HG02885 (cell line): ENCODE measurements at regions not wholly inside any gene's neighbourhood (a gene's known extent, or its start where the extent isn't known, plus 50 kb on each side); places are given as distances from the start of the nearest gene placed in this dataset.
"Not testable (repeated sequence)": the region's sequence is repeated elsewhere in the genome, so short reads cannot be mapped to it uniquely, and the experiment has no call there.

Experiments used
- ATAC-seq: cut with Tn5 transposase; IDR thresholded peaks from one replicate; pipeline ENCODE4 v1.9.1; 2021; ENCODE audit warnings: mild to moderate bottlenecking; ENCODE audit not compliant: unreplicated experiment, poor library complexity

DNA sequence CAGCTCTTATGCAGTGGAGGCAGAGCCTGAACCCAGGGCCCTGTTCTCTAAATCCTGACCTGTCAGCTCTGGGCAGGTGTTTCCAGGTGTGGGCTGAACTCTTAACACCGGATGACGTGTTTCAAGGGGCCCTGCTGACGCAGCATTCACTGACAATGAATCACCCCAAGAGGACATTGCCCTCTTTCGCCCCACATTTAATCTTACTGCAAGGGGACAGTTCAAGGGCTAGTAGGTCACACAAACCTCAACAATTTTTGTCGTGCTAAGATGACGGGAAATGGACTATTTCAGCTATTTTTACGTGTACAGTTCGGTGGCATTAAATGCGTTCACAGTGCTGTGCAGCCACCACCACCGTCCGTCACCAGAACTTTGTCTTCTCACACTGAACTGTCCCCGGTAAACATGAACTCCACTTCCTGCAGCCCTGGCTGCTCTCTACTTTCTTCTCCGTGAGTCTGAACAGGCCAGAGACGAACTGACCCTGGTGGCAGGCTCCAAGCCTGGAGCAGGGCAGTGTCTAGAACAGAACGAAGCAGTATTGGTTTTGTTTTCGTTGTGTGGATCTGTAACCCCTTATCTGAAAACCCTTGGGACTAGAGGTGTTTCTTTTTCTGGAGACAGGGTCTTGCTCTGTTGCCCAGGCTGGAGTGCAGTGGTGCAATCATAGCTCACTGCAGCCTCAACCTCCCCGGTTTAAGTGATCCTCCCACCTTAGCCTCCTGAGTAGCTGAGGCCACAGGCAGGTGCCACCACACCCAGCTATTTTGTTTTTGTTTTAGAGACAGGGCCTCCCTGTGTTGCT is 88.4 kb upstream of the CIBAR2 start:
- no peak for ATAC-seq

DNA sequence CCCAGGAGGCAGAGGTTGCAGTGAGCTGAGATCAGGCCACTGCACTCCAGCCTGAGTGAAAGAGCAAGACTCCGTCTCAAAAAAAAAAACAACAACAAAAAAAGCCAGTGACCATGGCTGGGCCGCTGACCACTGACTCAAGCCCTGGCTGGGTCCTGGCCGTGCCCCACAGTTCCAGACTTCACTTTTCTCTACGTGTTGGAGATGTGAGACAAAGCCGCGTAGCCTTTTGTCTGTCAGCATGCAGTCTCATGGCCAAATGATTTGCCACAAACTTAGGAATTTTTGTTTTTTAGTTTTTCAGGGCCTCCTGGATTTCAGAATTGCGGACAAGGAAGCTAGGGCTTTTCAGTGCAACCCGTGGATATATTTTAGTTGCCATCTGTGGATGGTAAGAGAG is 89.3 kb upstream of the CIBAR2 start:
- ATAC-seq = no peak

DNA sequence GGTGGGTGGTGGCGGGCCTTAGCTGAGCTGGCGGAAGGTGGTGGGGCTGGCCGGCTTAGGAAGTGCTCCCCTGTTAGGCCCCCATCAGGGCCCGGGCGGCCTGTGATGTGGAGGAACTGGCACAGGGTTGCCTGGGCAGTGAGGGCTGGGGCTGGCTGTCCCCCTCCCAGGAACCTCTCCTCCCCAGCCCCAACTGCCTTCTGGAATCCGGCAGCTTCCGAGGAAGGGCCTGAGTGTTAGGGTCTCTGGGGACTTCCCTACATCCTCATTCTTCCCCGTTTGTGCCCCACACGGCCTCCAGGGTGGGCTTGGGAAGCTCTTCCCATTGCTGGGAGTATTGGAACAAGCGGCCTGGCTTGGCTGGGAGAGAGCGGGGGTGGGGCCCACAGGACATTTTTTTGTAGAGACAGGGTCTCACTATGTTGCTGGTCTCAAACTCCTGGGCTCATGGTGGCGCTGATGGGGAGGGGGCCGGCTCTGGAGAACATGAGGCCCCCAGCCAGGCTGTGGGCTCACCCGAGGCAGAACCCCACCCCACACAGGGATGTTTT is 89.9 kb upstream of the CIBAR2 start:
- no peak for ATAC-seq

DNA sequence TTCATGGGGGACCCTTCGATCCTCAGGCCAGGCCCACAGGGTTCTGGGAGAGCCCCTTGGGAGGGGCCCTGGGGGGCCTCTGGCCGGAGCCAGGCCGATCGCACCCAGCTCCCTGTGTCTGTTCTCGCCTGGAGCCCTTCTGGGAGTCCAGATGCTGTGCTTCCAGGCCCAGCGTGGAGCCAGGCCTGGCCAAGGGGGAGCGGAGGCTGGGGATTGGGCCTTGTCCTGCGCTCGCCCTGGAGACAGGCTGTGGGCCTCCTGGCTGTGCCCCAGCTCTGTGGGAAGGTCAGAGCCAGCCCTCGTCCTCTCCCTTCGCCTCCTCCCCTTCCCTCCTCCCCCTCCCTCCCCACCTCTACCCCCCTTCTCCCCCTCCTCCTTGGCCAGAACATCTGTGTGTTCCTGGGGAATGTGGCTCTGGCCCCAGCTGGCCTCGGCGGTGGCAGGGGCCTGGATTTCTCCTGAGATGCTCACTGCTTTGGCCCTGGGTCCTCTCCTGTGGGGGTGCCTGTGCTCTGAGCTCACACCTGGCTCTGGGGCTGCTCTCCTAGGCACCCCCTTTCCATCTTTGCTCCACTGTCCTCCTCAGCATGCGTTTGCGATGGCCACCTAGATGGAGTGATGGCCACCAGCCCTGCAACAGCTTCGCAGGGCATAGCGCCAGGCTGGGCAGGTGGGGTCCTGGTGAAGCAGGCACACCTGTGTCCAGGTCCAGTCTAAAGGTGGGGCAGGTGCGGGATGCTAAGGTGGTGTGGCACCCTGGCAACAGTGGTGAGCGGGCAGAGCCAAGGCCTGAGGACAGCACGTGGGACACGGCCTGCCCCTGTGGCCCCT is 90.6 kb upstream of the CIBAR2 start:
- ATAC-seq = no peak

DNA sequence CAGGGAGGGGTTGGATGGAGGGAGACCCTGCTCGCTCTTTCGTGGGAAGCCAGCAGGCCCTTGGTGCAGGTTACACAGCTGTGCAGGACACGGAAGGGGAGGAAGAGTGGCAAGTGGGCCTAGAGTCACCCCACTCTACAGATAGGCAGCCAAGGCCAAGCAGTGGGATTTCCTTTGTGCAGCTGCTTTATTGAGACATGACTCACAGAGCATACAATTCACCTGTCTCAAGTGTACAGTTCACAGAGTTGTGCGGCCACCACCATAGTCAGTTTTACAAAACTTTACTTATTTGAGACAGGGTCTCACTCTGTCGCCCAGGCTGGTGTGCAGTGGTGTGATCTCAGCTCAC is 91.2 kb upstream of the CIBAR2 start:
- ATAC-seq = no peak

DNA sequence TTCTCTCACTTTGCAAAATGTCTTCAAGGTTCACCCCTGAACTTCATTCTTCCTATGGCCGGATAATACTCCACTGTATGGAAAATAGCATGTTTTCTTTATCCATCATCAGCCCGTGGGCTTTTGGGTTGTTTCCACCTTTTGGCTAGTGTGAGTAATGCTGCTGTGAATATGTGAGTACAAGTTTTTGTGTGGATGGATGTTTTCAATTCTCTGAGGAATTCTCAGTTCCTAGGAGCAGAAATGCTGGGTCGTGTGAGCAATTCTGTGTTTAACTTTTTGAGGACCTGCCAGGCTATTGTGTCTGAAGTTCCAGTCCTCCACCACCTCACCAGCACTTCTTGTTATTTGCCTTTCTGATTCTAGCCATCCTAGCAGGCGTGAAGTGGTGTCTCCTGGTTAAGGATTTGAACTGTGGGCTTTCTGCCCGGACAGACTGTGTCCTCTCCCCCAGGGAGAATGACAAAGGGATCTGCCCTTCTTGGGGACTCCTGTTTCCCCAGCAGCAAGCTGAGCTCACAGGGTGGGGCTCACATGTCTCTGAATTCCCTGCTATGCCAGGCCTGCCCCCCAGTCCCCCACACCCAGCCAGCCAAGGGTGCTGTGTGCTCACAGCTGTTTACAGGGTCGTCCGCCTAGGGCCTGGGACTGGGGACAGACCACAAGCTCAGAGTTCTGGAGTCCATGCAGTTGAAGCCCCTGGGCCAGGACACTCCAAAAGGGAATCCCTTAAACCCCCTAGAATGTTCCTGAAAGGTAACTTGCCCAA is 92.2 kb upstream of the CIBAR2 start:
- no peak for ATAC-seq

DNA sequence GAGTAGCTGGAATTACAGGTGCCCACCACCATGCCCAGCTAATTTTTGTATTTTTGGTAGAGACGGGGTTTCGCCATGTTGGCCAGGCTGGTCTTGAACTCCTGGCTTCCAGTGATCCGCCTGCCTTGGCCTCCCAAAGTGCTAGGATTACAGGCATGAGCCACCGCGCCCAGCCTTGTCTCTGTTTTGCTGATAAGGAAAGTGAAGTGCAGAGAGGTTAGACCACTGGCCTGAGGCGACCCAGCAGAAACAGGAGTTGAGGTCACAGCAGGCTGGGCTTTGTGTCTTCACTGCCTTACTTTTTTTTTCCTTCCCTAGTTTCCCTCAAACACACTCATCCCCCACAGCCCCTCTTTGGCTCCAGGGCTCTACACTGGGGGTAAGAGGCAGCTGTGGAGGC is 93.0 kb upstream of the CIBAR2 start:
- not testable (repeated sequence) for ATAC-seq

DNA sequence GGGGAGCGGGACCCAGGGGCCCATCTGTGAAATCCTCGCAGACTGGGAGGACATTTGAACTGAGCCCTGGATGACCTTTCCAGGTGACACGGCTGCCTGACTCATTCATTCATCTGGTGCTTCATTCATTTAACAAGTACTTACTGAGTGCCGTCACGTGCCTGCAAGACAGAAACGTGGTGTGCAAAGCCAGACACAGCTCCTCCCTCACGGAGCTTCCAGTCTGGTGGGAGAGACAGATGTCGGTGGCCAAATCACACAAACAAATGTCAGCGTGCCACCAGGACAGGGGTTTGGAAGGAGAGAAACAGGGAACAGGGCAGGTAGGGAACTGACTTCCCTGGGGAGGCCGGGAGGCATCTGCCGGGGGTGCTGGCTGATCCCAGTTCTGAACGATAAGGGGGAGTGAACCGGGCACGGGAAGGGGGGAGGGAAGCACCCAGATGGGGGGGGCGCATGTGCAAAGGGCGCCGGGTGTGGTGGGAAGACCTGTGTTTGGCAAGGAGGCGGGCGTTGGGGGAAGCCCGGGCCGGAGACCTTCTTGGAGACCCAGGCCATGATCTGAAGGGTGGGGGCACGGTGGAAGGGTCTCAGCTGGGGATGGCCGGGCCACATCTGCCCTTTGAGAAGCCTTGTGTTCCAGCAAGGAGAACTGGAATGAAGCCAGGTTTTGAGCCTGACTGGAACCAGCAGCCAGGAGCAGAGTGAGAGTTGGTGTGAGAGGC is 93.6 kb upstream of the CIBAR2 start:
- ATAC-seq = no peak

DNA sequence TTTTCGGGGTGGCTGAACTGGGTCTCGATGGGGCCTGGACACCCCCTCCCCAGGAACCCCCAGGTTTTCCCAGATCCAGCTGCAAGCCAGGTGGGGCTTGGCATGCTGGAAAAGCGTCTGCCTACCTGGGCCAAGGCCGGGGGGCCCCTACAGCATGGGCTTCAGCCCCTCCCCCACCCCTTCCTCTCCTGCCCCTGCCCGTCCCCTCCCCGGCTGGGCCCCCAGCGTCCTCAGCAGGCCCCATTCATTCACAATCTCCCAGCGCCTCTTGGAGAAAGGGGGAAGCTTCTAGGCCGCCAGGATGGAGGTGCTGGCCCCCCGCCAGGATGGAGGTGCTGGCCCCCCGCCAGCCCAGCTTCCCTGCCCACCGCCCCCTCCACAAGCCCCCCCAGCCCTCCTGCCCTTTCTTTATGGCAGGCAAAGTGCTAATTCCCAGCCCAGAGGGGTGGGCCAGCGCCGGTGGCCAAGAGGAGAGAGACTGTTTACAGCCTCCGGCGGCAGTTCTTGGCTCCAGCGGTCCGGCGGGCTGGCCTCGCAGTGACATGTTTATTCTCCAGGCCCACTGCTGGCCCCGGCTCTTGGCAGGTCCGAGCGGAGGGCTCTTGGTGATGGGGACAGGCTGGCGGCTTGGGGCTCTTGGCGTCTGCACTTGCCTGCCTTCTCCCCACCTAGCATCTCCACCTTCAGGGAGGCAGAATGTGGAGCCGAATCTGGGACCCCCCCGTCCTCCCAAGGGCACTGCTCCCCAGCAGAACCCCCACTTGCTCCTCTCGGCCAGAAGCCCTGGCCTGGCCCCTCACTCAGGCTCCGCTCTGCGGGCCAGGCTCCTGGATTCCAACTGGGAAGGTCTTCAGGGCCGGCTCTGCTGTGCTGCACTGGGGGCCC is 94.4 kb upstream of the CIBAR2 start:
- no peak for ATAC-seq

DNA sequence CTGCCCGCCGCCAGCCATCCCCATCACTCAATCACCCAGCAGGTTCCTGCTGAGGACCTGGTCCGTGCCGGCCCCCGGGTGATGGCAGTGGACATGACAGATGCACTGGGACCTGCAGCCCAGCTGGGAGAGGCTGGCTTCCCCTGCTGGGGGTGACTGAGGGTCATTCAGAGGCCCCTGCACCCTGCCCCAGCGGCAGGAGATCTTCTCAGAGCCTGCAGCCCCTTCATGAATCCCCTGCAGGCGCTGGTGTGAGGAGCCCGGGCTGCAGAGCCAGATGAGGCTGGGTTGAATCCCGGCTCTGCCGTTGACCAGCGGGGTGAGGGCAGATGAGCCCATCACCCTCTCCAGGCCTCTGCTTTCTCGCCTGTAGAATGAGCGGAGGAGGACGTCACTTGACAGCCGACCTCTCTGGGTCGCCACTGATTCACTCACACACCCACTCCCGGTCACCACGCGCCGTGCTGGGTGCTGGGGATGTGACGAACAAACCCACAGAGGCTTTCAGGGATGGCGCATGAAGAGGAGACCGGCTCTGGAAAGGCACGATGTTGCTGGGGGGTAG is 95.2 kb upstream of the CIBAR2 start:
- ATAC-seq = no peak

DNA sequence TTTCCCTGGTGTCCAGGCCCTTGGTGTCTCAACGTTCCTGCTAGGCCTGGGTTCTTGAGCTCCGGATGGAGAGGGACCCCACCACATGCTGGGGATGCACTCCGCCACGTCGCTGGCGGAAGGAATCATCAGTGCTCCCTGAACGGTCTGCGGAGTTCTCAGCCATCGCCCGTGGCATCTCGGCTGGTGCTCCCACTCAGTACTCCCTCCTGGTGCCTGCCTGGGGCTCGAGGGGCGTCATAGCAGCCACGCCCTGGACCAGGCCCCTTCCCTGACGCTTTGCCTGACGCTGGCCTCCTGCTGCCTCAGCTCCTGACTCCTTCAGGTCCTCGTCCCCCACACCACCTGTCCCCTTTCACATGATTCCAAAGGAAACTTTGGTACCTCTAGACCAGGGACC is 95.9 kb upstream of the CIBAR2 start:
- no peak for ATAC-seq

DNA sequence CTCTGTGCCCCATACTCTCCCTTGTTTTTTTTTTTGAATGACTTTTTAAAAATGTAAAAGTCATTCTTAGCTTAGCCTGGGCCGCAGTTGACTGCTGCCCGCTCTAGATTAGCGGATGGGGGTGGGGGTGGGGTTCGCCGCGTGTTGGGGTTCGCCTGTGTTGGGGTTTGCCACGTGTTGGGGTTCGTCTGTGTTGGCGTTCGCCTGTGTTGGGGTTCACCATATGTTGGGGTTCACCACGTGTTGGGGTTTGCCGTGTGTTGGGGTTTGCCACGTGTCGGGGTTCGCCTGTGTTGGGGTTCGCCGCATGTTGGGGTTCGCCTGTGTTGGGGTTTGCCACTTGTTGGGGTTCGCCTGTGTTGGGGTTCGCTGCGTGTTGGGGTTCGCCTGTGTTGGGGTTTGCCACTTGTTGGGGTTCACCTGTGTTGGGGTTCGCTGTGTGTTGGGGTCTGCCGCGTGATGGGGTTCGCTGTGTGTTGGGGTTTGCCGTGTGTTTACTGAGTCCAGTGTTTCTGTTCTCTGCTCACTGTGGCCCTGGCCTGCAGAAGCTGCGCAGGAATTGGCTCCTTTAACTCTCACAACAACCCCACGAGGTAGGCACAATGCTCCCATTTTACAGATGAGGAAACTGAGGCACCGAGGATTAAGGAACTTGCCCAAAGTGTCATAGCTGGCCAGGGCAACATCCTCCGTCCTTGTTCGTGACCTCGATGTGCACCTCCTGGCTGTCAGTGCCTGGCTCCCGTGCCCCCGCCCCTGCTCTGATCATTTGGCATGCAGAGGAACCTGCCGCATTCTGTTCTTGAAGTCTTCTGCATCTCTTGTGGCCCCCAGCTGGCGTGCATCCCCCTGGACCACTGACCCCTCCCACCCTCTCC is 96.6 kb upstream of the CIBAR2 start:
- no peak for ATAC-seq

DNA sequence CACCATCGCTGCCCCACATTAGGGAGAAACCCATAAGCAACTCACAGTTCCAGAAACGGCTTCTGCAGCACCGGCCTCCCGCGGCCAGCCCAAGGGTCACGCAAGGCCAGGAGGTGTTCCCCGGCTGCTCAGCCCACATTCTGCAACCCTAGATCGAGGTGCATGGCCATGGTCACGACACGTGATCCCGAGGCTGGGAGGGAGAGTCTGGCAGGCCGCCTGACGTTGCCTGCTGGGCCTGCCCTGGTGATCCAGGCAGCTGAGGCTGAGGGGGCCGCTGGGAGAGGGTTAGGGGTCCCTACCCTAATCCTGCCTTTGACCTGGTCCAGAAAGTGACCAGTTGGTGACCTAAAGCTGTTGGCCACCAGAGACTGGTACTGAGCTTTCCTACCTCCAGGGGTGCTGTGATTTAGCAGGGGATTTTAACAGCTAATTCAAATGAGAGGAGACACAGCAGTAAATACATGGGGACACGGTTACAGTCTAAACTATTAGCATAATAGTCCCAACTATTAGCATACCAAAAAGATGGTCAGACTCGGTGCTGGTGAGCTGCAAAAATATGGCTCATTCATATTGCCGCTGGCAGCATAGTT is 97.4 kb upstream of the CIBAR2 start:
- ATAC-seq = no peak

DNA sequence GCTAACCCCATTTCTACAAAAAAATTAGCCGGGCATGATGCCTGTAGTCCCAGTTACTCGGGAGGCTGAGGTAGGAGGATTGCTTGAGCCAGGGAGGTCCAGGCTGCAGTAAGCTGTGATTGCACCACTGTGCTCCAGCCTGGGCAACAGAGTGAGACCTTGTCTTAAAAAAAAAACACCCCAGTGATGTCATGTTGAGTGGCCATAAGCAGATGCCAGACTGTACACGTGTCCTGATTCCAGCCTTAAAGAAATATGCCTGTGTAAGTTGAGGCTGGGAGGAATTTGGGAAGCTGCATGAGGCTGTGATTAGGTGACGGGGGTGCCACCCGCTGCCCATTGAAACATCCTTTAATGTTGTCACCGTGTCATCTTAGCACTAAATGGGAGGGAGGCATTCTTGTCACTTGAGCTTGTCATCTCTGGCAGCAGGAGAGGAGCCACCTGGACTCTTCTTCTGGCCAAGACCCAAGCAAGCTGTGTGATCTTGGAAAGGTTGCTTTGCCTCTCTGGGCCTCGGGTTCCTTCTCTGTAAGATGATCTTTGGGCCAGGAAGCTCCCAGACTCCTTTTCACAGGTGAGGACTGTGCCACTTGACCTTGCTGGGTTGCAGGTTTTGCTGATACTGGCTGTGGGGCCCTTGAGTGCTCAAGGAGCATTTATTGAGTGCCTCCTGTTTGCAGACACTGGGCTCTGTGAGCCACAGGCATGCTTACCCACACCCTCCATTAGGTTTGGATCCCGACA is 98.3 kb upstream of the CIBAR2 start:
- ATAC-seq = no peak

DNA sequence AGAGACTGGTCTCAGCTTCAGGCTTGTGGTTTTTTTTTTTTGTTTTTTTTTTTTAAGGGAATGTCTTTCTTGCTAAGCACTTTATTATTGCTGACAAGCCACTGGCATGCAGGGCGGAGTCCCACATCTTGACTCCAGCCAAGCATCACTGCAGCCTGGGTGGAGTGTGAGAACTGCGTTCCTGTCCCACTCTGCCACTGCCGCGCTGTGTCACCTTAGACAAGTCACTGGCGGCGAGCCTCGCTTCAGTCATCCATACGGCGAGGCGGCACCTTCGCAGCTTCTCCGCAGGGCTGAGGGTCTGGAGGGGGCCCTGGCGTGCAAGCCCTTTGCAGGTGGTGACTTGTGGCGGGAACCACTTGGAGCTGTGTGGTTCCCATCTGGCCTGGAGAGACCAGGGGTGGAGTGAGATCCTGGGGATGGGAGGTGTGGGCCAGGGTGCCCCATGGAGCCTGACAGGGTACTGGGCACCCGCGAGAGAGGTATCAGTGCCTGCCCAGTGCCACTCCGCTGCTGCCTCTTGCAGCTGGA is 99.1 kb upstream of the CIBAR2 start:
- no peak for ATAC-seq

DNA sequence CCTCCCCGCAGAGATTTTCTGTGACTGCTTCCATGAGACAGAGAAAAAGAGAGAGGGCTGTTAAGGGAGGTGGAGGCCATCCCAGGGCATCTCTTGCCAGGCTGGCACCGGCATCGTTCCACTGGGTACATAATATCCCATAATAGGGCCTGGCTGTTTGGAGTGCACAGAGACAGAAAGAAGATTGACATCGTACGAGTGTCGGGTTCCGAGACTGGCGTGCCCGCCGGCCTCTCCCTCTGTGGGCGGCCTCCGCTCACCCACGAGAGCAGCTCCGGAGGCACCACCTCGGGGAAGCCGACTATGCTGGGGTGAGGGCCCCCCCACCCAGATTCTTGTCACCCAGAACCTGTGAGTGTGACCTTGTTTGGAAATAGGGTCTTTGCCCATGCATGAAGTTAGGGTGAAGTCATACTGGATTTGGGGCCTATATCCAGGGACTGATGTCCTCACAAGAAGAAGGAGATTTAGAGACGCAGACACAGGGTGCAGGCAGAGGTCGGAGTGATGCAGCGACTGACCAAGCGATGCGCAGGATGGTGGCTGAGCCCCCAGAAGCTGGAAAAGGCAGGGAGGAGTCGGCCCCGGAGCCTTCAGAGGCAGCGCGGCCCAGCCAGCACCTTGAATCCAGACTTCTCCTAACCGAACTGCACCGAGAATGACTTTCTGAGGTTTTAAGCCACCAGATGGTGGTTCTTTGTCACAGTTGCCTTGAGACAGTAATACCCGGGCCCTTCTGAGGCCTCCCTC is 101.8 kb upstream of the CIBAR2 start:
- no peak for ATAC-seq
